B cell (primary cell): ENCODE measurements at regions not wholly inside any gene's neighbourhood (a gene's known extent, or its start where the extent isn't known, plus 50 kb on each side); places are given as distances from the start of the nearest gene placed in this dataset.

Experiments used
- ATAC-seq: fragments of 200-7000 bp; cut with Tn5 transposase; one replicate; pipeline ENCODE4 v1.10.0; 2021; ENCODE audit warnings: low read depth, mild to moderate bottlenecking, moderate number of reproducible peaks, moderate library complexity
- CTCF ChIA-PET: fragments of 350-600 bp; sonication (Branson Sonifier 250); formaldehyde crosslinking; loops from one replicate; lab custom pipeline; 2021; ENCODE audit warnings: antibody characterized with exemption, inconsistent platforms; lab: Charles Lee
- POLR2A ChIA-PET: fragments of 350-600 bp; sonication (Branson Sonifier 250); formaldehyde crosslinking; loops from one replicate; lab custom pipeline; 2021; ENCODE audit warnings: antibody characterized with exemption; lab: Charles Lee
- DNase-seq: peaks from one replicate; pipeline ENCODE4 v3.0.0; 2013
- H2AFZ ChIP-seq: 2 replicates; pipeline ENCODE4 v1.6.1; 2012; ENCODE audit warnings: mild to moderate bottlenecking, low read depth, low read length; ENCODE audit not compliant: insufficient read depth, poor library complexity, severe bottlenecking
- H3K27ac ChIP-seq, 2 donors: 1 replicate in 1 of 2; 2 replicates in 1 of 2; pipeline ENCODE4 v1.5.1; 2012 to 2013; ENCODE audit warnings: low read length in 2 of 2, mild to moderate bottlenecking in 2 of 2, moderate library complexity in 1 of 2
- H3K27me3 ChIP-seq, 4 experiments: fragments of 200-600 bp in 1 of 4; sonication (generic) in 1 of 4; replicated peaks in 1 of 4; 1 replicate in 2 of 4; 2 replicates in 2 of 4; pipeline versions ENCODE4 v1.6.1 to v1.7.0; 2013 to 2016; ENCODE audit warnings: low read length in 3 of 4, mild to moderate bottlenecking in 2 of 4, mixed read lengths in 1 of 4, moderate library complexity in 1 of 4; ENCODE audit not compliant: insufficient read depth in 4 of 4, control insufficient read depth in 3 of 4; ENCODE audit errors: control extremely low read depth in 1 of 4
- H3K36me3 ChIP-seq, 2 experiments: replicated peaks in 1 of 2; 1 replicate in 1 of 2; 2 replicates in 1 of 2; pipeline versions ENCODE4 v1.6.1 to v1.7.1; 2013; ENCODE audit warnings: low read length in 1 of 2; ENCODE audit not compliant: insufficient read depth in 2 of 2, control insufficient read depth in 1 of 2; ENCODE audit errors: control extremely low read depth in 1 of 2, extremely low read depth in 1 of 2
- H3K4me1 ChIP-seq, 2 donors: fragments of 200-600 bp in 1 of 2; sonication (generic) in 1 of 2; 1 replicate in 1 of 2; 2 replicates in 1 of 2; pipeline versions ENCODE4 v1.5.1 to v1.6.1; 2013 to 2017; ENCODE audit warnings: low read length in 2 of 2; ENCODE audit not compliant: control insufficient read depth in 2 of 2, insufficient read depth in 2 of 2
- H3K4me2 ChIP-seq: replicated peaks from 2 replicates; pipeline ENCODE3; 2012; ENCODE audit warnings: mild to moderate bottlenecking, low read depth, low read length; ENCODE audit not compliant: poor library complexity, severe bottlenecking
- H3K4me3 ChIP-seq, 5 experiments: fragments of 200-600 bp in 1 of 5; sonication (generic) in 1 of 5; 1 replicate in 3 of 5; 2 replicates in 2 of 5; pipeline versions ENCODE4 v1.5.1 to v1.7.0; 2011 to 2016; ENCODE audit warnings: low read length in 4 of 5, mild to moderate bottlenecking in 4 of 5, low read depth in 2 of 5, control low read depth in 1 of 5, moderate library complexity in 1 of 5; ENCODE audit not compliant: insufficient read depth in 1 of 5; ENCODE audit errors: control extremely low read depth in 1 of 5, extremely low read depth in 1 of 5
- H3K79me2 ChIP-seq: fragments of 200-600 bp; sonication (generic); one replicate; pipeline ENCODE4 v1.6.0; 2016; ENCODE audit warnings: low read length; ENCODE audit not compliant: control insufficient read depth, insufficient read depth
- H3K9ac ChIP-seq: fragments of 200-600 bp; sonication (generic); 2 replicates; pipeline ENCODE4 v1.6.1; 2017; ENCODE audit warnings: mild to moderate bottlenecking, low read length, moderate library complexity
- H3K9me3 ChIP-seq, 3 donors: one replicate each; pipeline versions ENCODE4 v1.6.1 to v1.7.1; 2013; ENCODE audit warnings: low read length in 2 of 3; ENCODE audit not compliant: control insufficient read depth in 2 of 3, insufficient read depth in 1 of 3; ENCODE audit errors: control extremely low read depth in 1 of 3
- H4K20me1 ChIP-seq: 2 replicates; pipeline ENCODE4 v1.6.0; 2012; ENCODE audit warnings: mild to moderate bottlenecking, low read length; ENCODE audit not compliant: insufficient read depth, control insufficient read depth, poor library complexity, severe bottlenecking
- H3K27ac Mint-ChIP-seq: one replicate; pipeline ENCODE4 v1.8.0; 2021; ENCODE audit warnings: mixed read lengths
- H3K27me3 Mint-ChIP-seq: one replicate; pipeline ENCODE4 v1.8.0; 2021; ENCODE audit warnings: mixed read lengths
- H3K4me1 Mint-ChIP-seq: one replicate; pipeline ENCODE4 v1.8.0; 2021; ENCODE audit warnings: mixed read lengths
- H3K4me3 Mint-ChIP-seq: one replicate; pipeline ENCODE4 v1.8.0; 2021; ENCODE audit warnings: mixed read lengths
- H3K9me3 Mint-ChIP-seq: one replicate; pipeline ENCODE4 v1.8.0; 2022; ENCODE audit warnings: mixed read lengths; ENCODE audit not compliant: insufficient read depth
- CTCF ChIP-seq: fragments of 200-600 bp; IDR thresholded peaks from one replicate; pipeline ENCODE4 v1.8.0; 2022; ENCODE audit warnings: antibody characterized with exemption, mild to moderate bottlenecking
- EZH2 ChIP-seq: IDR thresholded peaks from 2 replicates; pipeline ENCODE4 v1.6.1; 2012; ENCODE audit warnings: borderline replicate concordance, low read depth, mild to moderate bottlenecking, moderate library complexity, low read length; ENCODE audit not compliant: insufficient read depth, poor library complexity, severe bottlenecking
- WGBS: methylation state at CpG from one replicate; pipeline ENCODE4 v1.1.5; 2013; ENCODE audit warnings: missing lambda C conversion rate; ENCODE audit not compliant: insufficient coverage; 5-methylcytosine and 5-hydroxymethylcytosine counted together
- intact Hi-C: fragments of 100-400 bp; cut with micrococcal nuclease; formaldehyde crosslinking; loops from one replicate; pipeline ENCODE4 v1.10.0; 2022

GRCh38 chr13:73631411-73631810, 502.8 kb downstream of the KLF12 start:
- WGBS, result 93% methylated on average over 5 of the region's 5 CpGs
- H4K20me1 ChIP-seq, result no peaks in the 10 kb centered on the region
- intact Hi-C loops, result no loop called here
- CTCF ChIA-PET, result no interaction called here
- no peaks in the 10 kb centered on the region for H3K27me3 ChIP-seq
- DNase-seq, result no peak
- H3K9me3 ChIP-seq, result no peaks in the 10 kb centered on the region
- H3K36me3 ChIP-seq, result no peaks in the 10 kb centered on the region
- Mint-ChIP-seq H3K27me3 (peaks cover 10% of the 10 kb centered on the region), H3K9me3 (peaks cover 2% of the 10 kb centered on the region), H3K4me1 (no peaks in the 10 kb centered on the region), H3K27ac (no peak overlapping the region), H3K4me3 (no peak overlapping the region)
- H3K9ac ChIP-seq, result no peak overlapping the region
- no peak overlapping the region for H3K4me2 ChIP-seq
- H2AFZ ChIP-seq, result no peak overlapping the region
- no peak overlapping the region for H3K27ac ChIP-seq
- no peak overlapping the region for H3K4me3 ChIP-seq
- H3K79me2 ChIP-seq, result no peaks in the 10 kb centered on the region
- POLR2A ChIA-PET, result no interaction called here
- TF ChIP-seq EZH2, result no peak
- TF ChIP-seq CTCF, result no peak
- H3K4me1 ChIP-seq, result no peaks in the 10 kb centered on the region
- no peak for ATAC-seq

- WGBS, result 29% methylated on average over 1 of the region's 8 CpGs
- Mint-ChIP-seq H3K27ac (no peak overlapping the region), H3K9me3 (no peaks in the 10 kb centered on the region), H3K27me3 (no peaks in the 10 kb centered on the region), H3K4me3 (no peak overlapping the region), H3K4me1 (no peaks in the 10 kb centered on the region)
- H3K4me3 ChIP-seq, result no peak overlapping the region
- no peaks in the 10 kb centered on the region for H3K79me2 ChIP-seq
- intact Hi-C loops, result no loop called here
- H3K27me3 ChIP-seq, result no peaks in the 10 kb centered on the region
- no peaks in the 10 kb centered on the region for H3K36me3 ChIP-seq
- H3K9me3 ChIP-seq, result no peaks in the 10 kb centered on the region
- DNase-seq, result no peak
- no peak for TF ChIP-seq CTCF
- TF ChIP-seq EZH2, result no peak
- H3K4me1 ChIP-seq, result no peaks in the 10 kb centered on the region
- no peak overlapping the region for H3K9ac ChIP-seq
- POLR2A ChIA-PET, result no interaction called here
- no peak overlapping the region for H3K4me2 ChIP-seq
- no peaks in the 10 kb centered on the region for H4K20me1 ChIP-seq
- H3K27ac ChIP-seq, result no peak overlapping the region
- H2AFZ ChIP-seq, result no peak overlapping the region
- CTCF ChIA-PET, result no interaction called here
- ATAC-seq, result no peak
Observed at GRCh38 chr13:73625562-73626339, 508.5 kb downstream of the KLF12 start.
